Liver (tissue), 3 donors: ENCODE measurements at regions not wholly inside any gene's neighbourhood (a gene's known extent, or its start where the extent isn't known, plus 50 kb on each side); places are given as distances from the start of the nearest gene placed in this dataset.

Experiments used
- EGR1 ChIP-seq, 2 donors: IDR thresholded peaks; 2 replicates each; pipeline ENCODE4 v1.6.1; 2016 to 2018; ENCODE audit warnings: antibody characterized with exemption in 2 of 2, low read depth in 2 of 2
- RAD21 ChIP-seq, 2 donors: IDR thresholded peaks; 2 replicates each; pipeline ENCODE4 v1.6.1; 2016; ENCODE audit warnings: antibody characterized with exemption in 2 of 2, mild to moderate bottlenecking in 2 of 2
- SP1 ChIP-seq: IDR thresholded peaks from 2 replicates; pipeline ENCODE4 v1.6.1; 2018; ENCODE audit warnings: antibody characterized with exemption, mild to moderate bottlenecking
- TF ChIP-seq, protein P1 (sequence below): fragments of 150-350 bp; IDR thresholded peaks from 2 replicates; pipeline ENCODE4 v1.5.1; 2017; ENCODE audit warnings: improper control_type of control experiment, low read depth, low read length; ENCODE audit not compliant: missing input control
- TF ChIP-seq, protein P2 (sequence below): IDR thresholded peaks from 2 replicates; pipeline ENCODE4 v1.6.1; 2016; ENCODE audit warnings: antibody characterized with exemption
- TF ChIP-seq, protein P3 (sequence below): IDR thresholded peaks from 2 replicates; pipeline ENCODE4 v1.6.1; 2016; ENCODE audit warnings: antibody characterized with exemption, mild to moderate bottlenecking
- donor health status: healthy.
- donor health status: healthy.

DNA sequence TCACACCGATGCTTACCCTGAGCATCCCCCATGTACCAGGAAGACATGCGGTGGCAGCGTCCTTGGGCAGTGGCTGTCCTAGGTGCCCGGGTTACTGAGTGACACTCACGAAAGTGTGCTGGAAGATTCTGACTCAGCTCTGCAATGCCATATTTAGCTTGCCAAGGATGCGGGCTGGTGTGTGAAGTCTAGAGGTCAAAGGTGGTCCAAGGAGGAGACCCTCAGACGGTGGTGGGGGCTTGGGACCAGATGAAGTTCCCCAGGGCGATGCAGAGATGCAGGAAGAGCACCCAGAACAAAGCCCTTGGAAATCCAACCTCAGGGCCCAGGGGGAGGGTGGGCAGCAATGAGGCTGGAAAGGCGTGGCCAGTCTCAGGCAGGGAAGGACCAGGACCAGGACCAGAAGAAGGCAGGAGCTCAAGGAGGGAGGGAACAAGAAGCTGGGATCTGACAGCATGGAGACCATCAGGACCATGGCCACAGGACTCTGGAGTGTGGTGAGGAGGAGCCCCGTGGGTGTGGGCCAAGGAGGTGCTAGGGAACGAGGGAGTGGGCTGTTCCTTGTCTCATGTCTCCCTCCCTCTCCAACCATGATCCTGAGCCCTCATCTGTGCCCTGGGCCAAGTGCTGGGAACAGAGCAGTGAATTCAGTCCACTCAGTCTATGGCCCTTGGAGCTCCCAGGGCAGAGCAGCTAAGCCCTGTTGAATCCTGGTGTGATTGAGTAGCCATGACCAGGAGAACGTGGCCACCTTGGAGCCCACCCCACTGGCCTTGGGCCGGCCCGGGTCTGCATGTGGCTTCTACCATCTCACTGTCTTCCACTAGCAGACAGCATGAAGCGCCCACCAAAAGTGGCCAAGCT, 310.1 kb upstream of the DIO3 start:
- TF ChIP-seq, protein P1, sequence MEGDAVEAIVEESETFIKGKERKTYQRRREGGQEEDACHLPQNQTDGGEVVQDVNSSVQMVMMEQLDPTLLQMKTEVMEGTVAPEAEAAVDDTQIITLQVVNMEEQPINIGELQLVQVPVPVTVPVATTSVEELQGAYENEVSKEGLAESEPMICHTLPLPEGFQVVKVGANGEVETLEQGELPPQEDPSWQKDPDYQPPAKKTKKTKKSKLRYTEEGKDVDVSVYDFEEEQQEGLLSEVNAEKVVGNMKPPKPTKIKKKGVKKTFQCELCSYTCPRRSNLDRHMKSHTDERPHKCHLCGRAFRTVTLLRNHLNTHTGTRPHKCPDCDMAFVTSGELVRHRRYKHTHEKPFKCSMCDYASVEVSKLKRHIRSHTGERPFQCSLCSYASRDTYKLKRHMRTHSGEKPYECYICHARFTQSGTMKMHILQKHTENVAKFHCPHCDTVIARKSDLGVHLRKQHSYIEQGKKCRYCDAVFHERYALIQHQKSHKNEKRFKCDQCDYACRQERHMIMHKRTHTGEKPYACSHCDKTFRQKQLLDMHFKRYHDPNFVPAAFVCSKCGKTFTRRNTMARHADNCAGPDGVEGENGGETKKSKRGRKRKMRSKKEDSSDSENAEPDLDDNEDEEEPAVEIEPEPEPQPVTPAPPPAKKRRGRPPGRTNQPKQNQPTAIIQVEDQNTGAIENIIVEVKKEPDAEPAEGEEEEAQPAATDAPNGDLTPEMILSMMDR = no peak
- no peak for TF ChIP-seq RAD21 (IDR thresholded peaks at IDR 0.05)
- TF ChIP-seq, protein P2, sequence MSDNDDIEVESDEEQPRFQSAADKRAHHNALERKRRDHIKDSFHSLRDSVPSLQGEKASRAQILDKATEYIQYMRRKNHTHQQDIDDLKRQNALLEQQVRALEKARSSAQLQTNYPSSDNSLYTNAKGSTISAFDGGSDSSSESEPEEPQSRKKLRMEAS = no peak
- TF ChIP-seq, protein P3, sequence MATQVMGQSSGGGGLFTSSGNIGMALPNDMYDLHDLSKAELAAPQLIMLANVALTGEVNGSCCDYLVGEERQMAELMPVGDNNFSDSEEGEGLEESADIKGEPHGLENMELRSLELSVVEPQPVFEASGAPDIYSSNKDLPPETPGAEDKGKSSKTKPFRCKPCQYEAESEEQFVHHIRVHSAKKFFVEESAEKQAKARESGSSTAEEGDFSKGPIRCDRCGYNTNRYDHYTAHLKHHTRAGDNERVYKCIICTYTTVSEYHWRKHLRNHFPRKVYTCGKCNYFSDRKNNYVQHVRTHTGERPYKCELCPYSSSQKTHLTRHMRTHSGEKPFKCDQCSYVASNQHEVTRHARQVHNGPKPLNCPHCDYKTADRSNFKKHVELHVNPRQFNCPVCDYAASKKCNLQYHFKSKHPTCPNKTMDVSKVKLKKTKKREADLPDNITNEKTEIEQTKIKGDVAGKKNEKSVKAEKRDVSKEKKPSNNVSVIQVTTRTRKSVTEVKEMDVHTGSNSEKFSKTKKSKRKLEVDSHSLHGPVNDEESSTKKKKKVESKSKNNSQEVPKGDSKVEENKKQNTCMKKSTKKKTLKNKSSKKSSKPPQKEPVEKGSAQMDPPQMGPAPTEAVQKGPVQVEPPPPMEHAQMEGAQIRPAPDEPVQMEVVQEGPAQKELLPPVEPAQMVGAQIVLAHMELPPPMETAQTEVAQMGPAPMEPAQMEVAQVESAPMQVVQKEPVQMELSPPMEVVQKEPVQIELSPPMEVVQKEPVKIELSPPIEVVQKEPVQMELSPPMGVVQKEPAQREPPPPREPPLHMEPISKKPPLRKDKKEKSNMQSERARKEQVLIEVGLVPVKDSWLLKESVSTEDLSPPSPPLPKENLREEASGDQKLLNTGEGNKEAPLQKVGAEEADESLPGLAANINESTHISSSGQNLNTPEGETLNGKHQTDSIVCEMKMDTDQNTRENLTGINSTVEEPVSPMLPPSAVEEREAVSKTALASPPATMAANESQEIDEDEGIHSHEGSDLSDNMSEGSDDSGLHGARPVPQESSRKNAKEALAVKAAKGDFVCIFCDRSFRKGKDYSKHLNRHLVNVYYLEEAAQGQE = no peak
- no peak for TF ChIP-seq EGR1 (IDR thresholded peaks at IDR 0.05; ENCODE audit: low read depth in 2 of 2)
- no peak for TF ChIP-seq SP1
